SW480 (cell line): ENCODE measurements at regions not wholly inside any gene's neighbourhood (a gene's known extent, or its start where the extent isn't known, plus 50 kb on each side); places are given as distances from the start of the nearest gene placed in this dataset.

Experiments
- DNase-seq: peaks from one replicate; pipeline ENCODE4 v3.0.0-alpha.2; 2016; ENCODE audit warnings: low spot score

DNA sequence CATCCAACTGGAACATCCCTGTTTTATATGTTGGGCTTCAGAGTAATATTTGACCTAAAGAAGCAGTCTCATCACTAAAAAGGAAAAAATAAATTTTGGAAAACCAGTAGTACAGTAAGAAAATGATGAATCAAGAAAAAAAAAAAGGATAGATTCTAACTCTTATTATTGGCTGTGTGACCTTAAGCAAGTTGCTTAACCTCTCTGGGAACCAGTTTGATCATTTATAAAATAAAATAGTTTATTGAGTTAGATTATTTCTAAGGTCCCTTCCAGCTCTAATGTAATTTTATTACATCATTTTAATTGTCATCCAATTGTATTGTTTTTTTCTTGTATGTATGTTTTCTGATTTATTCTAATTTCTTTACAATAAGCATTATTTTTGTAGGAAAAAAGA lies 127.0 kb downstream of the PRELID2 start:
- no peak for DNase-seq

DNA sequence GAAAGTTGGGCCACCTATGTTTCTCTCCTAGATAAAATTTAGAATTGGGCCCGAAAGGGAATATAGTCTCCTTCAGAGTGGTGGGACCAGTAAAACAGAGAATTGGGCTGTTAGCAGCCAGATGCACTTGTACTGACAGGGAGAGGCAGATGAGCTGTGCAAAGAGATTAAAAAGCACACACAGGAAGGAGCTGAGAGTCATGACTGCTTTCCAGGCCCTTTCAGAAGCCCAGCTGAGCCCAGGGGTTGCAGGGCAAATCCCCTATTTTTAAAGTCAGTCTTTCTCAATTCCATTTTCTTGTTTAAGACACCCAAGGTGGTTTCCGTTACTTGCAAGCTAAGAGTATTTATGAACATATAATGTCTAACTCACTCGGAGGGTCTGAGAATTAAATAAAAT lies 130.4 kb downstream of the PRELID2 start:
- no peak for DNase-seq

DNA sequence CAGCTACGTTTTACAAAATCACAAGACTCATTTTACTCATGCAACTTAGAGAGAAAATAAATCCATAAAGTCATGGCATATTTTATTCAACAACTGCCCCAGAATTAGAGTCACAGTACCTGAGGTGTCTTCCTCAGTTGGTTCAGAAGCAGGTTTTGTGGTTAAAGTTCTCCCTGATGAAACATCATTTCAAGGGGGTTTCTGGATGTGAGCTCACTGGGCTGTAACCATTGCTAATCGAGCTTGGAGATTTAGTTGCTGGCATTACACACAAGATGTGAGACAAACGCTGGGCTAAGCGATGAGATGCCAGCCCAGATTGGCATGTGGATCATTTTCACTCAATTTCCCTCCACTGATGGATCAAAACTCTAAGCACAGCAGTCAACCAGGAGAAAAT lies 131.3 kb downstream of the PRELID2 start:
- DNase-seq, result no peak

DNA sequence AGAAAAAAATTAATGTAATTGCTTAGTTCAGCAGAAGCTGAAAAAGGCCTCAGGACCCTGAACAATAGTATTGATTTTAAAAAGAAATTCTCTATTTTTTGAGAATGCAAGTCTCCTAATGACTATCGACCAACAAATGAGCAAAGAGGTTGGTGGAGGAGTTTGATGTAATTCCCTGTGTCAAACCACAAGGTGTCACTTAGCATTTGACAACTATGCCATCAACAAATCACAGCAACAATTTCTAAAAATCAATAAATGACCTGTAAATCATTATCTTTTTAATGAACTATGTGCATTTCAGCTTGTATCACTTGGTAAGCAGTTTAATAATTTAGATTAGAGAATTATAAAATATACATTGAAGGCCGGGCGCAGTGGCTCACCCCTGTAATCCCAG lies 133.7 kb downstream of the PRELID2 start:
- no peak for DNase-seq

DNA sequence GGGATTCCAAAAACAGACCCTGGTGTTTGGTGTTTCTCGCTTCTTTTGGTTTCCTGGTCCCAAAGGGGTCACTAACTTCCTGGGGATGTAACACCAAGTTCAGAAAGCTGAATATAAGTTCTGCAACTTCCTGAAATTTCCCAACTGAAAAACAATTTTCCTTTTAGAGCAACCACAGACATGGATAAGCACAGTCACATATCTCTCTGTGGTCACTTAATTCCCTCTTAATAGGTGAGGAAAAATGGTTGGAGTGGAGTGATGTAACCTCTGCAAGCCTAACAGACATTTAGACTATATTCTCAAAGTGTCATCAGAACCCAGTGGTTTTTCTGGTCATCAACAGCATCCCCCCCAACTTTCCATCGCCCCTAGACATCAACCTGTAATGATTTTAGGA lies 135.3 kb downstream of the PRELID2 start:
- DNase-seq, result no peak

DNA sequence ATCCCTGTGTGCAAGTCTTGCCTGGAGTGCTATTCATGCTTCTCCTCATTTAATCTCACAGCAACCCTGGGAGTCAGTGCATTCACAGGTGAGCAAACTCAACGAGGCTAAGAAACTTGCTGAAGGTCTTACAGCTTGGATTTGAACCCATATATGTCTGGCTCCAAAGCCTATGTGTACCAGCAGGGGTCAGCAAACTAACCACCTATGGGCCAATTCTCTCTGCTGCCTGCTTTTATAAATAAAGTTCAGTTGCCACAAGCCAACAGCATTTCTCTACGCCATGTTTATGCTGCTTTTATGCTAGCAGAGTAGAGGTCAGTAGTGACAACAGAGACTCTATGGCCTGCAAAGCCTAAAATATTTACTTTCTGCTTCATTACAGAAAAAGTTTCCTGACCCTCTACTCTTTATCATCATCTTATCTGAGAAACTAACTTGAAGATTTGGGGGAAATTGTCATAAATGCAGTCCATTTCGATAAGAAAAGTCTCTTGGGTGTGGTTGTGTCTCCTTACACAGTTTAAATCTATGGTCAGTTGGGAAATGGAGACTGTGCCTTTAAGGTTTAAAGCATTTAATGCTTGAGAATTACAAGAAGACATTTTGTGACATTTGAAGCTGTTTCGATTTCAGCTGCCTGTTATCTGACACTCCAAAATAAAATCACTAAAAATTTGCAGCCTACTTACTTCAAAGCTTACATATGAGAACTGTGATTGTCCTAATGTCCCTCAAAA lies 137.7 kb downstream of the PRELID2 start:
- peak; percentile 49 for DNase-seq

DNA sequence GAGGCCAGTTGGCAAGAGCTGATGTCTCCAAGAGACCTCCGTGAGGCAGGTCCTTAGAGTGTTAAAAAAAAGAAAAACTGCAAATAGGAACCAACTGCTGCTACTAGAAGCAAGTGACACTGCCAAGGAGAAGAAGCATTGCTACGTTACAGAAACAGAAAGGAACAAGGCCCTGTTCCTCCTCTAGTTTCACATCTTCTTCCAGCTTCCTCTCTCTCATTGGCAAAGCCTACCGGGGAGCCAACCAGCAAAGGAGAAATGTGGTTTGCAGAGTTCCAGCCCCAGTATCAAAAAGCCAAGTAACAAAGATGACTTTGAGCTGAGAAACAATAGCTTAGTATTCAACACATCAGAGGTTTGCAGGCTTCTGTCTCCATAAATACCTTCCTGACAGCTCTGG lies 145.9 kb downstream of the PRELID2 start:
- DNase-seq, result no peak

DNA sequence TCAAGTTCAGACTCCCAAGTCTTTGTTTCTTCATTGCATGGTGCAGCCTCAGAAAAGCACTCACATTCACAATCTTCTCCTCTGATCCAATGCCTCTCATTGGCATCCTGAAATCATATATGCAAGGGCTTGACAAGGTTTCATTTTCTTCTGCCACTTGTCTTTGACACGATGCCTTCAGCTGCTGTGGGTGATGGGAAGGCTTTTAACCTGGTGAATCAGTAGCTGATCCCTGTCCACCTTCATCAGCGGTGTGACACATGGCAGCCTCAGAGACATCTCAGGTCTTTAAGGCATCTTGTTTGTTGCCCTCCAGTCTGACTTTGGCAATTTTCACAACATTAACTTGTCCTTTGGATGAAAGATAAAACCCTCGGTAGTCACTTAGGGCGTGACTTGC lies 147.2 kb downstream of the PRELID2 start:
- DNase-seq, result no peak

DNA sequence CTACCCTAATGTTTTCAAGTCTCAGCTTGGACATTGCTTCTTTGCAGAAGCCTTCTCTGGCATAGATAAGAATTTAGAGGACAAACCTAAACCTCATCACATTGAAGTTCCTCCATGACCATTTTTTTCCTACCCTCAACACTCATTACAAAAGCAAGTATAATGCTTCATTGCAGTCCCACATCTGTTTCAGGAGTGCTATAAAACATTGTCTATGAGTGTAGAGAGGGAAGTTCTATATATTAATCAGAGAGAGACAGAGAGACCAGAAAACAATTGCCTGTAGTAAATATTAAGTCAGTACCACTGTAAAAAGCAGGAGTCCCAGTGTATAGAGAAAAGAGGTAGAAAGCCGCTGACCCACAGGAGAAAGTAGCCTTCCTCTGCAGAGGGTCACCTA lies 149.7 kb downstream of the PRELID2 start:
- DNase-seq, result no peak

DNA sequence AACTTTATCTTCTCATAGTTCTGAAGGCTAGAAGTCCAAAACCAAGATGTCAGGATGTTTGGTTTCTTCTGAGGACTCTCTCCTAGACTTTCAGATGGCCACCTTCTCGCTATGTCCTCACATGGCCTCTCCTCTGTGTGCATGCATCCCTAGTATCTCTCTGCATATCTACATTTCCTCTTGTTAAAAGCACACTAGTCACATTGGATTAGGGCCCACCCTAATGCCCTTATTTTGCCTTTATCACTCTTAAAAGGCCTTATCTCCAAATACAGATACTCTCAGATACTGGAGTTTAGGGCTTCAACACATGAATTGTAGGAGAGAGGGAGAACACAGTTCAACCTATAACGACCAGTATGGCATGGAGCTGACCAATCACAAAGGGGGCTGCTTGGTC lies 151.7 kb downstream of the PRELID2 start:
- no peak for DNase-seq

DNA sequence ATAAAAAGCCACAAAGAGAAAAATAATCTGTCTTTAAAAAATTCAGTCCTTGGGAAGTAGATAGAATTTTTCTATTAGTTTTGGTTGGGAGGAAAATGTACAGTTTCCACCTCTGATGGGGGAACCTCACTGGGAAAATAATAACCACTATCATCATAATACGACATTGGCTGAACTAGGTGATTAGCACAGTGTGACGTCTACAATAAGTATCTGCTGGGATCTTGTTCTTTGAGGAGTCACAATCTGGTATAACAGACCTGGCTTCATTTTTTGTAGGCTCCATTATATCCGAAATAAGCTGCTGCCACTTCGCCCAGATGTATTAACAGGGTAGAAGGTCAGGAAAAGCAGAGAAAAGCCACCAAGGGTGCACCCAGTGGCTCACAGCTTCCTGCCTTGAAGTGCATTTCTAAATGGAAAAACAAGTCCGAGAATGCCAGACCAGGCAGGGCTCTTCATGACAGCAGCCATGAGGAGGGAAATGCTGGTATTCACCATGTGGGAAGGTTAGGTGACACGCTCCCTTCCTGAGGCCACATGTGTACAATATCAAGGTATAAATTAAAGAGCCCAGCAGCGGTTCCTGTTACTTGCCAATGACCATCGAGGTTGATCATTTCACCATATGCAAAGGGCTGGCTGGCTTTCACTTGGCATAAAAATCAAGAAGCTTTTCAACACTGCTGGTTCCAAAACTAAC lies 152.8 kb downstream of the PRELID2 start:
- DNase-seq, result no peak

DNA sequence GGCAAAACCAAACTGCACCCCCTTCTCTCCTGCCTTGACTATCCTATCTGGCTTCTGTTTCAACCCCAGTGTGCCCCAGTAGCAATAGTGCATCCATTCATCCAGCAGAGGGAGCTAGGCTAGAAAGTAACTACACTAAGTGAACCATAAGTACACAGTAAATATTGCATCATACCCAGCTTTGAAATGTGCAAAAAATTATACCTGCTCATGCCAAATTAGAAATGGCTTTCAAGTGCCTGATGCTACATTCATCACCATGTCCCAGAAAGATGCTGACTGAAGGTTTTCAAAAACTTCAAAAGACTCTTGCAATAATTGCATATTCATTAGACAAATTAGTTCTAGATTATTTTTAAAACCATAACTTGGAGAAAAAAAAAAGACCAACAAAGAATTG lies 153.5 kb downstream of the PRELID2 start:
- DNase-seq, result peak; percentile 91

DNA sequence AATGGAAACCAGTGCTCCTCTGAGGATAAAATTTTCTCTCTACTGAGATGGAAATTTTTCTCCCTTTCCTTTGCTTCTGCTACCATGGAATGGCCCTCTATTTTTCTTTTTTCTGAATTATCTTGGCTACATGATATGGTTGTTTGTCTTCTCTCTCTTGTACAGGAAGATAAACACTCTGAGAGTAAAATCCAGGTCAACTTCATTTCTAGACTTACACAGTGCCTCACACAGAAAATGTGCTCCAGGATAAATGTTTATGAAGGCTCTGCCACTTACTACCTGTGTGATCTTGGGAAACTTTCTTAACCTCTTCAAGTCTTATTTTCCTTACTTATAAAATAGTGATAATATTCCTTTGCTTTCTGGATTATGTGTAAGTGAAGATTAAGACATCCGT lies 153.9 kb downstream of the PRELID2 start:
- DNase-seq, result no peak

DNA sequence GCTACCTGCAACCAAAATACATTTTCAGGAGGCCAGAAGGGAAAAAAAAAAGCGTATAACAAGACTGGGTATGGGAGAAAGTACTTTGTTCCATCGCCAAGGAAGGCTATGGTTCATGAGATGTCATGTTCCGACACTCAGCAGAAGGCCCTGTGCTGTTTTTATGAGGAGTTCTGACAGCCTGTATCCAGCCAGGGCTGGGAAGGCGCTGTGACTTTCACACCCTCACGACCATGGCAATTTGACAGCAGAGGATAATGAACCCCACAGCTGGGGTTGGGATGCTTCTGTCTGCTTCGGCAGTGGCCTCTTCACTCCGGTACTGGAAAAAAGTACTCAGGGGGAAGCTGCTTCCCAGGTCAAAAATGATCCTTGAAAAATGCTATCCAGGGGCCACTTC lies 154.4 kb downstream of the PRELID2 start:
- DNase-seq, result no peak

DNA sequence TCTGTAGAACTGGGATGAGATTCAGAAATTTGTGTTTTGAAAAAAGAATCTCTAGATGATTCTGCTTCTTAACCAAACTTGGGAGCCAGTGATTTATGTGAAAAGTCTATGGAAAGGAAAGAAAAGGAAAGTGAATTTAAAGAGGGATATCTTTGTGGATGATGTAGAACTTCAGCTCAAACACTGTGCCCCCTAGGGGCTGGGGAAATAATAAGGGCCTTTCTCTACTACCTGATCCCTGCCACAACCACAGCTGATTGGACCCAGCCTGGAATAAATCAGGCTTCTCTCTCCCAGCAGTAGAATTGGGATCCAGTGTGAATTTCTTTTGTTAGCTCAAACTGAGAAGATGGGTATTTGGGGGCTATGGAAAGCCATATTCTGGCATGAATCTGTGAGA lies 155.0 kb downstream of the PRELID2 start:
- peak; percentile 13 for DNase-seq

DNA sequence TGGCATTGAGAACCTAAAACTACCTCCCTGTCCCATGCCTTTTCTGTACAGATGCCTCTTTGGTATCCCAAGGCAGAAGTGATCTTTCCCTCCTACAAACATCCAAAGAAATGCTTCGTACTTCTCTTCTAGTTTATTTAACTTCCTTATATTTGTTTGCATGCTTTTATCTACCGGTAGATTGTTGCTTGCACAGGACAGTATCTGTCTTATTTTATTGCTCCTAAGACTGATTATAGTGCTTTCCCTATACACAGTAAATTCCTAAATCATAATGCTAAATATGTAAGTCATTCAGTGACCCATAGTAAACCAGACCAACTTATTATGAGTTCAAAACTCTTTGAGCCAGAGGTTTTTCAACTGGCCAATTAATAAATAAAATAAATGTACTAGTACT lies 156.9 kb downstream of the PRELID2 start:
- DNase-seq, result no peak

DNA sequence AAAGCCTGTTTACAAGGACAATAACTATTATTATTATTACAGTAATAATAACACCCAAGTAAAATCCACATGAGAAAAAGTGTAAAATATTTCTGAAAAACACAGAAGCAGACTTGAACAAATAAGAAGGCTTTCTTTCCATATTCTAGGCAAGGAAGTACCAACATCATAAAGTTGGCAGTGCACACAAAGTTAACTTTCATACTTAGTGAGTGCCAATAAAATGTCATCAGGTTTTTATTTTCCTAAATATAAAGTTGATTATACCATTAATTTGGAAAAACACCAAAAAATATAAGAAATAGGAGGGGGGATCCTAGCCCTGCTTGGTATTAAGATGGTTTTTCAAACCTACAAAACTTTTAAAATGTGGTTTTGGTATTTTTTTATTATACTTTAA lies 161.4 kb downstream of the PRELID2 start:
- no peak for DNase-seq

DNA sequence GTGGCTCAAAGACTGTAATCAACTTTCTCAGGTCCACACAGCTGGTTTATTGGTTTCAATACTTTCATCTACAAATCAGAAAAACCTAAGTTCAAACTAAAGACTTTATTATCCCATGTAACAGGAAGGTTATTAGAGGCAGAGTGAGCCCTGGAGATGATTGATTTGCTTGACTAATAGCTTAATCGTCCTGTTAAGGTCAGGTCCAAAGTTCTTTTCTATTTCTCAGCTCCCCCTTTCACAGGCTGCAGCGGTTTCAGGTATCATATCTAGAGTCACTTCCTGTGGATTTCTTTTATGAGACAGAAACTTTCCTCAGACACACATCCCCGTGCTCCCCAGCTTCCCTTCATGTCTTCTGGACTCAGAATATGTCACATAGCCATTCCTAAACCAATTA lies 166.4 kb downstream of the PRELID2 start:
- DNase-seq, result no peak

DNA sequence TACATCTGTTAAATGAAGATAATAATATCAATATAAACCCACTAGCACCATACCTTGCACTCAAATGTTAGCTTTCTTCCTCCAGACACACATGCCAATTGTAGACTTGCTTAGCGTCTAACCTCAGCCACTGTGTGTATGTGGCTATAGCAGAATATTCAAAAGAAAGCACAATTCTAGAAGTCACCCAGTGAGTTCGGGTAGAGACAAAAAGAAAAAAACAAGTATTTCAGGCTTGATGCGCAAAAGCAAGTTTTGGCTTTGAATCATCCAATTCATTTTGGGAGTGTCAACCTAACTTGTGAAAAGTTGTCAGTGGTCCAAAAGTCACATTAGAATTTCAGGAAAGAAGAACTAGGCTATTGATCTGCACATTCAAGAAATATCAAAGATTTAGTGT lies 167.4 kb downstream of the PRELID2 start:
- no peak for DNase-seq

DNA sequence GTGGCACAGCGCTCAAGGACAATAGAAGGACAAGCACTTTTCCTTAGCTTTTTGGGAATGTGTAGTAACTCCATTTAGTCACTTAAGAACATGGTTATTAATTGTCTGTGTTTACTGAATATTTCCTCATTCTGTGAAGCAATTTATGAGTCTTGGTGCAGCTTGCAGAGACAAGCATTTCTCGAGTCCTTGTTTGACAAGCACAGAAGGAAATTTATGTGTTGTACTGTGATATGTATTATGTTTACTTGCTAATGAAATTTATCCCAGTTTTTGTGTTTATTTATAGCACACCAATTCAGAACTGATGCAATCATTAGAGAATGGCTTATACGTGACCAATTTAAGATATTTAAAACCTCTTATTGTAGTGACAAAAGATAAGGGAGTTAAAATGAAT lies 168.6 kb downstream of the PRELID2 start:
- DNase-seq, result no peak

DNA sequence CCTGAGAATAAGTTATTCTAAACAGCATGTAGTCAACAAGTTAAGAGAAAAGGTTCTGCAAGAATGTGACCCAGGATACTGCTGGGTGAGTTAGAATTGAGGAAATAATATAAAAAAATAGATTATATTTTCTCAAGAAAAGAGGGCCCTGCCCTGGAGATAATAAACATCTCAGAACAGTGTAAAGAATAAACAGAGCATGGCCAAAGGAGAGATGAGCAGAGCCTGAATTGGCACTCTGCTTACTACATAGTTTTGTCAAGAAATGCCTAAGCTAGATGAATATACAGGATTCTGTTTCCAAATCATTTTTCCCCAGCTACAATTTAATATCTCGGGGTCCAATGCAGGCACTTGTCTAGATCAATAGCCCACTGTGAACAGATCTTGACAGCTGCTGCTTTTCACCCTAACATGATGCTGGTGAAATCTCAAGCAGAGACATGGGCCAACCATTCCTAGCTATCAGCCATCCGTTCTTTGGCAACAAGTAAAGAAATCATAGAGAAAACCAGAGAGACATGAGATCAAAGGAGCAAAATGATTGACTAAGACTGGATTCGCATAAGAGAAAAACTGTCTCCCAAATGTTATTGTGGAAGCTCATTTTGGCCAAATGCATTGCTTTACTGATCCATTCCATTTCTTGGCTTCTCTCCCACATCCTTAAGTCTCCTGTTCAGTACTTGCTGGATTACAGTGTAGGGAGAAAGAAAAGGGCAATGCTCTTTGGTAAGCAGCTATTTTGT lies 173.2 kb downstream of the PRELID2 start:
- DNase-seq, result no peak

DNA sequence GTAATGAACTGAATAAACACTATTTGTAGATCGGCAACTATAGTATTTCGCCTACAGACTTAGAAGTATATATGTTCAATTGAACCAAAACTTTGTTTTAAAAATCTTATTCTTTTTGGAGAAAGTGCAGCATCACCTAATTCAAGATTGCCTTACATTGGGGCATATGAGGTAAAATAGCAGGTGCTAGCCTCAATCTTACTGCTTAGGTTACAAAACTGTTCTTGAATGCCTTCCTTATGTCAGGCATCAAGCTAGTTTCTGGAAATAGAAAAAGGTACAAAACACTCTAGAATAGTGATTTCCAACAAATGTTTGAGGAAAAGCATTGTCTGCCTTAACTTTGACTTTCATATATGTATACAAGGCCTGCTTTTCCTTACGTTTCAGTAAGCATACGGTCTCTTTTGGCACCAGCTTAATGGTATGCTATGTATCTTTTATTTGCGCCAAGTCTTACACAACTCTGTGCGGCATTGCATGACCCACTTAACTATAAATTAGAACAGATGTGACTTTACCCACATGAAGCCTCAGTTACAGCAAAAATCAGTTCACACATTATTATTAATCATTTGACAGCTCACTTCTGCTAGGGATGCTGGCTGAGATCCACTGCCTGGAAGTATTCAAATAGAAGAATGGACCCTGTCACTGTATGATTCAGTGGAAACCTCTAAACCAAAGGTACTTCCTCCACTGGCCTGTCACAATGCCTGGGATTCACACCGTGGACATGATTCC lies 174.1 kb downstream of the PRELID2 start:
- DNase-seq, result no peak

DNA sequence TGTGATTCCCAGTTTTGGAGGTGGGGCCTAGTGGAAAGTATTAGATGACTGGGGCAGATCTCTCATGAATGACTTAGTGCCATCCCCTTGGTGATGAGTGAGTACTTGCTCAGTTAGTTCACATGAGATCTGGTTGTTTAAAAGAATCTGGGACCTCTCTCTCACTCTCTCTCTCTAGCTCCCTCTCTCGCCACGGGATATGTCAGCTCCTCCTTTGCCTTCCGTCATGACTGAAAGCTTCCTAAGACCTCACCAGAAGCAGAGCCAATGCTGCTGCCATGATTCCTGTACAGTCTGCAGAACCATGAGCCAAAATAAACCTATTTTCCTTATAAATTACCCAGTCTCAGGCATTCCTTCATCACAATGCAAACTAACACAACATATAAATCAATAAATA lies 176.7 kb downstream of the PRELID2 start:
- DNase-seq, result no peak
